Progenitor cell of endocrine pancreas (in vitro differentiated cells): ENCODE measurements at regions not wholly inside any gene's neighbourhood (a gene's known extent, or its start where the extent isn't known, plus 50 kb on each side); places are given as distances from the start of the nearest gene placed in this dataset.

Experiments used
- DNase-seq: peaks from one replicate; pipeline ENCODE4 v3.0.0; 2021; ENCODE audit warnings: low spot score; ENCODE audit not compliant: unreplicated experiment
- H3K27ac Mint-ChIP-seq: 2 replicates; pipeline ENCODE4 v1.8.0; 2021; ENCODE audit warnings: mild to moderate bottlenecking, moderate library complexity, mixed read lengths
- H3K27me3 Mint-ChIP-seq: 2 replicates; pipeline ENCODE4 v1.8.0; 2021; ENCODE audit warnings: mixed read lengths
- H3K36me3 Mint-ChIP-seq: 2 replicates; pipeline ENCODE4 v1.8.0; 2022; ENCODE audit warnings: mixed read lengths; ENCODE audit not compliant: insufficient read depth
- H3K4me1 Mint-ChIP-seq: 2 replicates; pipeline ENCODE4 v1.8.0; 2021; ENCODE audit warnings: low read depth, mixed read lengths
- H3K4me3 Mint-ChIP-seq: 2 replicates; pipeline ENCODE4 v1.8.0; 2021; ENCODE audit warnings: low read depth, mild to moderate bottlenecking, moderate library complexity, mixed read lengths
- H3K9me3 Mint-ChIP-seq: 2 replicates; pipeline ENCODE4 v1.8.0; 2021; ENCODE audit warnings: low read depth, mixed read lengths
- CTCF ChIP-seq: fragments of 200-600 bp; sonication (generic); IDR thresholded peaks from one replicate; pipeline ENCODE4 v1.5.0; 2021; ENCODE audit warnings: antibody characterized with exemption, mild to moderate bottlenecking; ENCODE audit not compliant: unreplicated experiment

GRCh38 chr2:8352296-8352695, 329.6 kb upstream of the ID2 start:
- no peaks in the 10 kb centered on the region for H3K36me3 Mint-ChIP-seq
- H3K4me1 Mint-ChIP-seq, result peaks cover 23% of the 10 kb centered on the region
- no peaks in the 10 kb centered on the region for H3K27me3 Mint-ChIP-seq
- no peak overlapping the region for H3K27ac Mint-ChIP-seq
- no peak for TF ChIP-seq CTCF
- no peak overlapping the region for H3K4me3 Mint-ChIP-seq
- no peak for DNase-seq
- H3K9me3 Mint-ChIP-seq, result no peaks in the 10 kb centered on the region

- Mint-ChIP-seq H3K9me3 (no peaks in the 10 kb centered on the region), H3K36me3 (no peaks in the 10 kb centered on the region), H3K4me3 (no peak overlapping the region), H3K27ac (no peak overlapping the region), H3K27me3 (peaks cover 4% of the 10 kb centered on the region), H3K4me1 (peaks cover 17% of the 10 kb centered on the region)
- TF ChIP-seq CTCF, result no peak
- DNase-seq, result no peak
These were observed 328.9 kb upstream of the ID2 start for GRCh38 chr2:8352989-8353388.

GRCh38 chr2:8355102-8355859, 326.6 kb upstream of the ID2 start:
- no peak for DNase-seq
- Mint-ChIP-seq H3K4me1 (no peaks in the 10 kb centered on the region), H3K9me3 (no peaks in the 10 kb centered on the region), H3K27ac (no peak overlapping the region), H3K27me3 (peaks cover 4% of the 10 kb centered on the region), H3K36me3 (no peaks in the 10 kb centered on the region), H3K4me3 (no peak overlapping the region)
- TF ChIP-seq CTCF, result no peak

DNA sequence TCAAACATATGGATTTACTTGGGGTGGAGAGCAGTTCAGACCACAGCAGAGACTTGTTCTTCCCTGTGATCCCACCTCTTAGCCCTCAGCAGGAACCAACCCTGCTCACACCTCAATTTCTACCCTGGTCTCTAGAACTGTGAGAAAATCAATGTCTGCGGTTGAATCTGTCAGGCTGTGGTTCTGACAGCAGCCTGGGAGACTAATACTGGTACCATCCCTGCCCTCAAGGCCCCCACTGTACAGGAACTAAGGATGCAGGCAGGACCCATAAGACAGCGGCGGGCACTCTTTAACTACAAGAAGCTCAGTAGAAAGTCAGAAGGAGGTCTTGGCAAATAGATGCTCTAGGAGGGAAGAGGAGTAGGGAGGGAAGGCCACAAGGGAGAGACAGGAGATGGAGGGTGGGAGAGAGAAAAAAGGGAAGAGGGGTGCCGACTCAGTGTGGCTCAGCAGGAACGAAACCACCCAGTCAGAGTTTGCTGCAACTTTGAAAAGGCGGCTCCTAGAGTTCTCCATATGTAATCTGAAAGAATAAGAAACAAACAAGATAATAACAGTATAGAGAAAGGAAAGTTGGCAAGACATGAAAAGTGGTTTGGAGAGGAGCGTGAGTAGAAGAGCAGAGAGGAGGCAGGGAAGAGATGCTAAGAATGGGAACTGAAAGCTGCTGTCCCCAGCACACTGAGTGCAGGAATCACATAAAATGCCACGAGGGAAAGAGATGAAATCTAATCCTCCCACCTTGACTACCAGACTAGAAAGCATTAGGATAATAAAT, 323.9 kb upstream of the ID2 start:
- H3K9me3 Mint-ChIP-seq, result no peaks in the 10 kb centered on the region
- H3K36me3 Mint-ChIP-seq, result no peaks in the 10 kb centered on the region
- no peak overlapping the region for H3K4me3 Mint-ChIP-seq
- TF ChIP-seq CTCF, result no peak
- peaks cover 4% of the 10 kb centered on the region for H3K27me3 Mint-ChIP-seq
- DNase-seq, result no peak
- H3K27ac Mint-ChIP-seq, result no peak overlapping the region
- H3K4me1 Mint-ChIP-seq, result peaks cover 8% of the 10 kb centered on the region

- no peaks in the 10 kb centered on the region for H3K36me3 Mint-ChIP-seq
- no peaks in the 10 kb centered on the region for H3K9me3 Mint-ChIP-seq
- peaks cover 4% of the 10 kb centered on the region for H3K27me3 Mint-ChIP-seq
- DNase-seq, result no peak
- H3K4me1 Mint-ChIP-seq, result peaks cover 28% of the 10 kb centered on the region
- no peak for TF ChIP-seq CTCF
- H3K4me3 Mint-ChIP-seq, result no peak overlapping the region
- no peak overlapping the region for H3K27ac Mint-ChIP-seq
These were observed 319.9 kb upstream of the ID2 start for GRCh38 chr2:8361930-8362329.
